GM12878 (cell line): ENCODE measurements at regions not wholly inside any gene's neighbourhood (a gene's known extent, or its start where the extent isn't known, plus 50 kb on each side); places are given as distances from the start of the nearest gene placed in this dataset.

Experiments
- ATAC-seq: fragments of 200-7000 bp; cut with Tn5 transposase; 3 replicates; pipeline ENCODE4 v1.9.1; 2020; ENCODE audit warnings: mild to moderate bottlenecking, moderate library complexity
- BruUV-seq: library from RNA; stranded (reverse); fragments of 400-500 nt; replicated peaks from 2 replicates; lab custom pipeline; 2021; lab: Mats Ljungman, UMichigan
- CTCF ChIA-PET: fragments of 300-600 bp; sonication (Branson Sonifier 250); formaldehyde crosslinking; extraction: SDS; loops from one replicate; lab custom pipeline; 2021; ENCODE audit warnings: inconsistent platforms; lab: Yijun Ruan, JAX
- POLR2A ChIA-PET: fragments of 350-600 bp; formaldehyde crosslinking; extraction: SDS; loops from one replicate; lab custom pipeline; 2021; ENCODE audit warnings: inconsistent platforms; lab: Charles Lee
- RAD21 ChIA-PET: fragments of 300-600 bp; sonication (Branson Sonifier 250); formaldehyde crosslinking; loops from one replicate; lab custom pipeline; 2023; ENCODE audit warnings: antibody characterized with exemption; ENCODE audit not compliant: unreplicated experiment; lab: Charles Lee
- SMC1A ChIA-PET: fragments of 300-600 bp; sonication (Branson Sonifier 250); formaldehyde crosslinking; loops from one replicate; lab custom pipeline; 2023; ENCODE audit not compliant: unreplicated experiment, uncharacterized antibody; lab: Charles Lee
- DNase-seq: peaks from one replicate; pipeline ENCODE4 v3.0.0-alpha.2; 2011; ENCODE audit warnings: low read depth, low spot score
- FAIRE-seq: peaks from 3 replicates; lab custom pipeline; 2011; peaks lifted over from hg19 to GRCh38; lab: Jason Lieb, UNC
- H2AFZ ChIP-seq: 2 replicates; pipeline ENCODE4 v1.6.0; 2011; ENCODE audit warnings: low read depth, low read length, control low read depth; ENCODE audit not compliant: control insufficient read depth
- H3K27ac ChIP-seq: 2 replicates; pipeline ENCODE4 v1.5.1; 2011; ENCODE audit warnings: control low read depth; ENCODE audit not compliant: control insufficient read depth, insufficient read depth
- H3K27me3 ChIP-seq, 2 experiments: replicated peaks in 1 of 2; 2 replicates each; pipeline versions ENCODE4 v1.6.0 to v1.6.1; 2011; ENCODE audit warnings: low read length in 1 of 2; ENCODE audit not compliant: control insufficient read depth in 2 of 2, insufficient read depth in 2 of 2
- H3K36me3 ChIP-seq, 2 experiments: 2 replicates each; pipeline ENCODE4 v1.5.1; 2011; ENCODE audit warnings: low read length in 1 of 2; ENCODE audit not compliant: control insufficient read depth in 2 of 2, insufficient read depth in 2 of 2
- H3K4me1 ChIP-seq: 2 replicates; pipeline ENCODE4 v1.6.1; 2011; ENCODE audit warnings: mild to moderate bottlenecking, low read length, moderate library complexity, mixed read lengths; ENCODE audit not compliant: control insufficient read depth, insufficient read depth
- H3K4me2 ChIP-seq: 2 replicates; pipeline ENCODE4 v1.6.0; 2011; ENCODE audit warnings: control low read depth; ENCODE audit not compliant: control insufficient read depth, insufficient read depth
- H3K4me3 ChIP-seq: fragments of 200-600 bp; sonication (generic); 2 replicates; pipeline ENCODE4 v1.5.1; 2016
- H3K79me2 ChIP-seq: 2 replicates; pipeline ENCODE4 v1.6.0; 2011; ENCODE audit warnings: low read length; ENCODE audit not compliant: control insufficient read depth, insufficient read depth
- H3K9ac ChIP-seq: 2 replicates; pipeline ENCODE4 v1.8.0; 2011; ENCODE audit warnings: low read length, control low read depth, mixed read lengths; ENCODE audit not compliant: control insufficient read depth, insufficient read depth
- H3K9me3 ChIP-seq: replicated peaks from 3 replicates; pipeline ENCODE4 v1.5.1; 2011; ENCODE audit warnings: mild to moderate bottlenecking, low read length; ENCODE audit not compliant: control insufficient read depth, insufficient read depth
- H4K20me1 ChIP-seq: 2 replicates; pipeline ENCODE4 v1.6.0; 2011; ENCODE audit not compliant: control insufficient read depth, insufficient read depth
- ATF7 ChIP-seq: fragments of 450-650 bp; IDR thresholded peaks from 2 replicates; pipeline ENCODE4 v1.6.1; 2016; ENCODE audit warnings: low read depth, mild to moderate bottlenecking
- BMI1 ChIP-seq: fragments of 450-650 bp; IDR thresholded peaks from 2 replicates; pipeline ENCODE4 v1.6.1; 2016; ENCODE audit warnings: mild to moderate bottlenecking, moderate library complexity, borderline replicate concordance
- CBFB ChIP-seq: IDR thresholded peaks from 2 replicates; pipeline ENCODE4 v1.6.1; 2016; ENCODE audit warnings: antibody characterized with exemption, low read depth
- MXI1 ChIP-seq: fragments of 150-350 bp; IDR thresholded peaks from 2 replicates; pipeline ENCODE4 v1.6.1; 2011; ENCODE audit warnings: low read depth, mild to moderate bottlenecking, inconsistent platforms, low read length, improper control_type of control experiment
- NR2F1 ChIP-seq: fragments of 450-650 bp; conservative IDR thresholded peaks from 2 replicates; pipeline ENCODE4 v1.6.1; 2017; ENCODE audit warnings: mild to moderate bottlenecking
- SPI1 ChIP-seq: IDR thresholded peaks from 2 replicates; pipeline ENCODE4 v1.6.1; 2011; ENCODE audit warnings: low read depth, mild to moderate bottlenecking, low read length, moderate library complexity, borderline replicate concordance; ENCODE audit not compliant: insufficient read depth
- SREBF2 ChIP-seq: IDR thresholded peaks from 2 replicates; pipeline ENCODE4 v1.6.1; 2012; ENCODE audit warnings: mild to moderate bottlenecking, low read length
- YBX1 ChIP-seq: fragments of 450-650 bp; IDR thresholded peaks from 2 replicates; pipeline ENCODE4 v1.6.1; 2016; ENCODE audit warnings: antibody characterized with exemption
- YY1 ChIP-seq: IDR thresholded peaks from 2 replicates; pipeline ENCODE4 v1.6.1; 2011; ENCODE audit warnings: low read depth, mild to moderate bottlenecking, low read length
- ZNF24 ChIP-seq: fragments of 450-650 bp; IDR thresholded peaks from 2 replicates; pipeline ENCODE4 v1.6.1; 2017; ENCODE audit warnings: antibody characterized with exemption, mild to moderate bottlenecking
- WGBS: methylation state at CpG from one replicate; pipeline ENCODE4 v1.1.6; 2016; ENCODE audit warnings: low lambda C conversion rate; ENCODE audit not compliant: insufficient replicate concordance, insufficient coverage; ENCODE audit errors: missing lambda C conversion rate; 5-methylcytosine and 5-hydroxymethylcytosine counted together
- in situ Hi-C: fragments of 300-500 bp; cut with MboI; formaldehyde crosslinking; loops from 9 replicates; pipeline ENCODE4 v1.14.3; 2018; ENCODE audit warnings: mixed read lengths
- intact Hi-C: fragments of 100-400 bp; cut with micrococcal nuclease; formaldehyde crosslinking; loops from one replicate; pipeline ENCODE4 v1.14.2; 2022; ENCODE audit not compliant: unreplicated experiment
- TF ChIP-seq, protein P1 (sequence below): fragments of 450-650 bp; formaldehyde crosslinking; IDR thresholded peaks from 2 replicates; pipeline ENCODE4 v1.4.0; 2020; ENCODE audit warnings: mild to moderate bottlenecking, moderate library complexity
- TF ChIP-seq, protein P2 (sequence below): fragments of 450-650 bp; IDR thresholded peaks from 2 replicates; pipeline ENCODE4 v1.6.1; 2014; ENCODE audit warnings: mild to moderate bottlenecking
- TF ChIP-seq, protein P3 (sequence below): fragments of 450-650 bp; IDR thresholded peaks from 2 replicates; pipeline ENCODE4 v1.6.1; 2017; ENCODE audit warnings: mild to moderate bottlenecking, low read depth, inconsistent platforms; ENCODE audit not compliant: poor library complexity, severe bottlenecking
- TF ChIP-seq, protein P4 (sequence below): fragments of 150-350 bp; IDR thresholded peaks from 2 replicates; pipeline ENCODE4 v1.6.1; 2014; ENCODE audit warnings: mild to moderate bottlenecking, low read depth, low read length

DNA sequence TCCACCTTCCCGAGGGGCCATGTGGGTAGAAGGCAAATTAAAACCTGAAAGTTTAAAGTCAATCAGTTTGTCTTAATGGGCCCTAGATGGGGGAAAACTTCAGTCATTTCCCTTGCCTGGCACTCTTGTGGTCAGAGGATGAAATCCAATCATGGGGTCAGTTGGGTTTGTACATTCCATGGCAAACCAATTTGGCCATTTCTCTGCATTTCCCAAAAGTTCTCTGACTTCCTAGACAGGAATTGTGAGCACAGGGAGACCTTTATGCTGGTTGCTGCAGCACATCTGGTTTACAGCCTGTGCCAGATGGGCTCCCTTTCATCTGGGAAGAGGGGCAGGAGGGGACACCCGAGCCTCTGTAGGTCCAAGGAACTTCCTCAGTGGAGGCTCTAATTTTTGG is 113.0 kb downstream of the CYP26A1 start (continued):
- TF ChIP-seq, protein P1, sequence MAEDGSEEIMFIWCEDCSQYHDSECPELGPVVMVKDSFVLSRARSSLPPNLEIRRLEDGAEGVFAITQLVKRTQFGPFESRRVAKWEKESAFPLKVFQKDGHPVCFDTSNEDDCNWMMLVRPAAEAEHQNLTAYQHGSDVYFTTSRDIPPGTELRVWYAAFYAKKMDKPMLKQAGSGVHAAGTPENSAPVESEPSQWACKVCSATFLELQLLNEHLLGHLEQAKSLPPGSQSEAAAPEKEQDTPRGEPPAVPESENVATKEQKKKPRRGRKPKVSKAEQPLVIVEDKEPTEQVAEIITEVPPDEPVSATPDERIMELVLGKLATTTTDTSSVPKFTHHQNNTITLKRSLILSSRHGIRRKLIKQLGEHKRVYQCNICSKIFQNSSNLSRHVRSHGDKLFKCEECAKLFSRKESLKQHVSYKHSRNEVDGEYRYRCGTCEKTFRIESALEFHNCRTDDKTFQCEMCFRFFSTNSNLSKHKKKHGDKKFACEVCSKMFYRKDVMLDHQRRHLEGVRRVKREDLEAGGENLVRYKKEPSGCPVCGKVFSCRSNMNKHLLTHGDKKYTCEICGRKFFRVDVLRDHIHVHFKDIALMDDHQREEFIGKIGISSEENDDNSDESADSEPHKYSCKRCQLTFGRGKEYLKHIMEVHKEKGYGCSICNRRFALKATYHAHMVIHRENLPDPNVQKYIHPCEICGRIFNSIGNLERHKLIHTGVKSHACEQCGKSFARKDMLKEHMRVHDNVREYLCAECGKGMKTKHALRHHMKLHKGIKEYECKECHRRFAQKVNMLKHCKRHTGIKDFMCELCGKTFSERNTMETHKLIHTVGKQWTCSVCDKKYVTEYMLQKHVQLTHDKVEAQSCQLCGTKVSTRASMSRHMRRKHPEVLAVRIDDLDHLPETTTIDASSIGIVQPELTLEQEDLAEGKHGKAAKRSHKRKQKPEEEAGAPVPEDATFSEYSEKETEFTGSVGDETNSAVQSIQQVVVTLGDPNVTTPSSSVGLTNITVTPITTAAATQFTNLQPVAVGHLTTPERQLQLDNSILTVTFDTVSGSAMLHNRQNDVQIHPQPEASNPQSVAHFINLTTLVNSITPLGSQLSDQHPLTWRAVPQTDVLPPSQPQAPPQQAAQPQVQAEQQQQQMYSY = no peak
- TF ChIP-seq YY1 (no peak), ATF7 (no peak), SREBF2 (no peak), MXI1 (no peak)
- TF ChIP-seq, protein P2, sequence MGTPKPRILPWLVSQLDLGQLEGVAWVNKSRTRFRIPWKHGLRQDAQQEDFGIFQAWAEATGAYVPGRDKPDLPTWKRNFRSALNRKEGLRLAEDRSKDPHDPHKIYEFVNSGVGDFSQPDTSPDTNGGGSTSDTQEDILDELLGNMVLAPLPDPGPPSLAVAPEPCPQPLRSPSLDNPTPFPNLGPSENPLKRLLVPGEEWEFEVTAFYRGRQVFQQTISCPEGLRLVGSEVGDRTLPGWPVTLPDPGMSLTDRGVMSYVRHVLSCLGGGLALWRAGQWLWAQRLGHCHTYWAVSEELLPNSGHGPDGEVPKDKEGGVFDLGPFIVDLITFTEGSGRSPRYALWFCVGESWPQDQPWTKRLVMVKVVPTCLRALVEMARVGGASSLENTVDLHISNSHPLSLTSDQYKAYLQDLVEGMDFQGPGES = no peak

DNA sequence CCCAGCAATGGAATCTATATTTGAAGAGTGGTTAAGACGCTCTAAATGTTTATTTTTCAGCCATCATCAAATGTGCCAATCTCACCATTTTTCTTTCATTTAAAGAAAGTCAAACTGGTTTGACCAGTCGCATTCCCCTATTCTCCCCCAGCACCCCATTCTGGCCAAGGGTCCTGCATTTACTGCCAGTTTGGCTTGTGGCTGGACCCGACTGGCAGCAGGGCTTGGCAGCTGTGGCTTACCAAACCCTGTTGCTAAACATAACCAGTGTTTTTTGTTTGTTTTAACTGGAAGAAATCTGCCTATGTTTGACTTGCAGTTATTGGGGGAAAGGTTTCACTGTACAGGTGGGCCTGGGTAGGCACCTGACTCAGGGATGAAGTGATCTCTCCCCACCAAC is 116.3 kb downstream of the CYP26A1 start:
- no TSS peak for BruUV-seq
- in situ Hi-C loops (no loop called here), intact Hi-C loops (no loop called here)
- ChIA-PET SMC1A (no interaction called here), CTCF (no interaction called here), POLR2A (no interaction called here), RAD21 (no interaction called here)
- FAIRE-seq (no peak), DNase-seq (no peak), ATAC-seq (no peak)
- Histone ChIP-seq H3K36me3 (no peaks in the 10 kb centered on the region), H3K4me2 (no peak overlapping the region), H4K20me1 (no peaks in the 10 kb centered on the region), H2AFZ (no peak overlapping the region), H3K4me1 (no peaks in the 10 kb centered on the region), H3K9ac (no peak overlapping the region), H3K4me3 (no peak overlapping the region), H3K27me3 (peaks cover 0 to 3% of the 10 kb centered on the region in 2 experiments; a peak in 3 of 4 replicates), H3K27ac (no peak overlapping the region), H3K79me2 (no peaks in the 10 kb centered on the region), H3K9me3 (no peaks in the 10 kb centered on the region)
- 49% methylated on average over 3 of the region's 3 CpGs for WGBS
- TF ChIP-seq YBX1 = no peak
- no peak for TF ChIP-seq YY1
- no peak for TF ChIP-seq NR2F1
- TF ChIP-seq BMI1 = no peak
- TF ChIP-seq, protein P3, sequence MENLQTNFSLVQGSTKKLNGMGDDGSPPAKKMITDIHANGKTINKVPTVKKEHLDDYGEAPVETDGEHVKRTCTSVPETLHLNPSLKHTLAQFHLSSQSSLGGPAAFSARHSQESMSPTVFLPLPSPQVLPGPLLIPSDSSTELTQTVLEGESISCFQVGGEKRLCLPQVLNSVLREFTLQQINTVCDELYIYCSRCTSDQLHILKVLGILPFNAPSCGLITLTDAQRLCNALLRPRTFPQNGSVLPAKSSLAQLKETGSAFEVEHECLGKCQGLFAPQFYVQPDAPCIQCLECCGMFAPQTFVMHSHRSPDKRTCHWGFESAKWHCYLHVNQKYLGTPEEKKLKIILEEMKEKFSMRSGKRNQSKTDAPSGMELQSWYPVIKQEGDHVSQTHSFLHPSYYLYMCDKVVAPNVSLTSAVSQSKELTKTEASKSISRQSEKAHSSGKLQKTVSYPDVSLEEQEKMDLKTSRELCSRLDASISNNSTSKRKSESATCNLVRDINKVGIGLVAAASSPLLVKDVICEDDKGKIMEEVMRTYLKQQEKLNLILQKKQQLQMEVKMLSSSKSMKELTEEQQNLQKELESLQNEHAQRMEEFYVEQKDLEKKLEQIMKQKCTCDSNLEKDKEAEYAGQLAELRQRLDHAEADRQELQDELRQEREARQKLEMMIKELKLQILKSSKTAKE = no peak
- TF ChIP-seq, protein P4, sequence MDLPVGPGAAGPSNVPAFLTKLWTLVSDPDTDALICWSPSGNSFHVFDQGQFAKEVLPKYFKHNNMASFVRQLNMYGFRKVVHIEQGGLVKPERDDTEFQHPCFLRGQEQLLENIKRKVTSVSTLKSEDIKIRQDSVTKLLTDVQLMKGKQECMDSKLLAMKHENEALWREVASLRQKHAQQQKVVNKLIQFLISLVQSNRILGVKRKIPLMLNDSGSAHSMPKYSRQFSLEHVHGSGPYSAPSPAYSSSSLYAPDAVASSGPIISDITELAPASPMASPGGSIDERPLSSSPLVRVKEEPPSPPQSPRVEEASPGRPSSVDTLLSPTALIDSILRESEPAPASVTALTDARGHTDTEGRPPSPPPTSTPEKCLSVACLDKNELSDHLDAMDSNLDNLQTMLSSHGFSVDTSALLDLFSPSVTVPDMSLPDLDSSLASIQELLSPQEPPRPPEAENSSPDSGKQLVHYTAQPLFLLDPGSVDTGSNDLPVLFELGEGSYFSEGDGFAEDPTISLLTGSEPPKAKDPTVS = no peak
- TF ChIP-seq ZNF24 = no peak
- TF ChIP-seq SPI1 = no peak
- no peak for TF ChIP-seq CBFB
